HS-5 (cell line): ENCODE measurements at regions not wholly inside any gene's neighbourhood (a gene's known extent, or its start where the extent isn't known, plus 50 kb on each side); places are given as distances from the start of the nearest gene placed in this dataset.

ENCODE experiments used
- DNase-seq: peaks from one replicate; pipeline ENCODE4 v3.0.0-alpha.2; 2012; ENCODE audit warnings: low read depth

GRCh38 chr3:160622263-160623045 lies 54.5 kb upstream of the ARL14 start:
- DNase-seq = no peak

- no peak for DNase-seq
These were observed 53.5 kb upstream of the KPNA4 start for GRCh38 chr3:160618878-160619277.

DNA sequence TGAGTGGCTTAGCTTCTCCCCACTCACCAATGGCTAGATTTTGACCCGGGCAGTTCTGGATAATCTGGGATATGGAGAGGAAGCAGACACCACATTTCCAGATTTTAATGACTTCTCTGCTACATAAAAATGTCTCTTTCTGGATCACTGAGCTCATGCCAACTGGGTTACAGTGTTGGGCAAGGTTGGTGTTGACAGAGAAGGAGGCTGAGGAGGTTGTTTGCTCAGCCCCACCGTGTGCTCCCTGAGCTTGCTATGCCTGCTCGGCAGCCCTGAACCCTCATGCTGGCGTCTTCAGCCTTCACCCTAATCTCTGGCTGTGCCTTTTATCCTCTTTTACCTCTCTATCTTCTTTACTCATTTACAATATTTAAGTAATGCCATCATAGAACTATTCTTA lies 53.0 kb upstream of the KPNA4 start:
- DNase-seq = no peak

DNA sequence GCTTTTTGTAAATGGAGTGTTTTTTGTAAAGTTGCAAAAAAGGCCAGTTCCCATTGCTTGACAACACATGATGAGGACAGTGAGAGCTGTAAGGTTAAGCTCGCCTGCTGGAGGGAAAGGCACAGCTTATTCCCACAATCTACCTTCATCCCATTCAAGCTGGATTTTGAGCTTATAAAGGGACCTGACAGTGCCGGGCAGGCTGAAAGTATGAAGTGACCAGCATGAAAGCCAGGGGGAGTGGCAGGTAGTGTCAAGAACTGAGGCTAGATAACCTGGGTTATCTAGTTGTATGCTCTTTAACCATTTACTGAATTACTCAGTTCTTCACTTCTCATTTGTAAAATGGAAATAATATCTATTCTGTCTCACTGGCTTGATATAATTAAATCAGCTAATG lies 52.3 kb upstream of the KPNA4 start:
- DNase-seq = no peak

GRCh38 chr3:160616716-160617115 lies 51.3 kb upstream of the KPNA4 start:
- peak; percentile 29 for DNase-seq

DNA sequence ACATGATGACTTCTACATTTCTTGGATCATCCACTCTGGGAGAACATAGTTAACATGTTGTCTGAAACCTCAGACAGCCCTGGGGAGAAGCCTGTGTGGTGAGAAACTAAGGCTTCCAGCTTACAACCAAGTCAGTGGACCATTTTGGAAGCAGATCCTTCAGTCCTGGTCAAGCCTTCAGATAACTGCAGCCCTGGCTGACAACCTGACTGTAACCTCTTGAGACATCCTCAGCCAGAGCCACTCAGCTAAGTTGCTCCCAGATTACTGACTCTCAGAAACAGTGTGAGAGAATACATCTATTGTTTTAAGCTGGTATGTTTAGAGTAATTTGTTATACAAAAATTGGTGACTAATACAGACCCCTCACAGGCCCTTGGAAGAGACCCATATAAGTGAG lies 50.9 kb upstream of the KPNA4 start:
- no peak for DNase-seq
